ENCODE measurements at regions not wholly inside any gene's neighbourhood (a gene's known extent, or its start where the extent isn't known, plus 50 kb on each side); places are given as distances from the start of the nearest gene placed in this dataset.

DNA sequence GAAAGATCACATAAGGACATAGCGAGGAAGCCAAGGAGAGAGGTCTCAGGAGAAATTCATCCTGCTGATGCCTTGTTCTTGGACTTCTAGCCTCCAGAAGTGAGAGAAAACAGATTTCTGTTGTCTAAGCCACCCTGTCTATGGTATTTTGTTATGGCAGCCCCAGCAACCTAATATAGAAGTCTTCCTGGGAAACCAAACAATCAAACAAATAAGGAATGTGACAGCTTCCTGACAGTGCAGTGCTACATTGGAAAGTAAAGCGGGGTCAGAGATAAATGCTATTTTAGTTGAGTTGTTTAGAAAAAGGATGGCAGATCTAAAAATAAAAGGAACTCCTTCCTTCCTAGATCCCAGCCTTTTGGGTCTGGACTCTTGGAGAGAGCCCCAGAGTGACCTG, 443.2 kb upstream of the GYPC start:
- Histone ChIP-seq H3K9me3 (no peaks in the 10 kb centered on the region), H3K4me1 (no peaks in the 10 kb centered on the region), H3K4me3 (replicated peaks in 1 of 3) (no peak overlapping the region), H3K27me3 (no peaks in the 10 kb centered on the region), H3K27ac (no peak overlapping the region), H3K36me3 (no peaks in the 10 kb centered on the region)
- TF ChIP-seq, protein P1, sequence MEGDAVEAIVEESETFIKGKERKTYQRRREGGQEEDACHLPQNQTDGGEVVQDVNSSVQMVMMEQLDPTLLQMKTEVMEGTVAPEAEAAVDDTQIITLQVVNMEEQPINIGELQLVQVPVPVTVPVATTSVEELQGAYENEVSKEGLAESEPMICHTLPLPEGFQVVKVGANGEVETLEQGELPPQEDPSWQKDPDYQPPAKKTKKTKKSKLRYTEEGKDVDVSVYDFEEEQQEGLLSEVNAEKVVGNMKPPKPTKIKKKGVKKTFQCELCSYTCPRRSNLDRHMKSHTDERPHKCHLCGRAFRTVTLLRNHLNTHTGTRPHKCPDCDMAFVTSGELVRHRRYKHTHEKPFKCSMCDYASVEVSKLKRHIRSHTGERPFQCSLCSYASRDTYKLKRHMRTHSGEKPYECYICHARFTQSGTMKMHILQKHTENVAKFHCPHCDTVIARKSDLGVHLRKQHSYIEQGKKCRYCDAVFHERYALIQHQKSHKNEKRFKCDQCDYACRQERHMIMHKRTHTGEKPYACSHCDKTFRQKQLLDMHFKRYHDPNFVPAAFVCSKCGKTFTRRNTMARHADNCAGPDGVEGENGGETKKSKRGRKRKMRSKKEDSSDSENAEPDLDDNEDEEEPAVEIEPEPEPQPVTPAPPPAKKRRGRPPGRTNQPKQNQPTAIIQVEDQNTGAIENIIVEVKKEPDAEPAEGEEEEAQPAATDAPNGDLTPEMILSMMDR (IDR thresholded peaks at IDR 0.05): no peak
- no peak for TF ChIP-seq POLR2A (IDR thresholded peaks at IDR 0.05)
- DNase-seq: no peak
- intact Hi-C loops (cut with DNase I): no loop called here
- 80 to 84% methylated on average over 2 of the region's 2 CpGs for WGBS, 2 donors

DNA sequence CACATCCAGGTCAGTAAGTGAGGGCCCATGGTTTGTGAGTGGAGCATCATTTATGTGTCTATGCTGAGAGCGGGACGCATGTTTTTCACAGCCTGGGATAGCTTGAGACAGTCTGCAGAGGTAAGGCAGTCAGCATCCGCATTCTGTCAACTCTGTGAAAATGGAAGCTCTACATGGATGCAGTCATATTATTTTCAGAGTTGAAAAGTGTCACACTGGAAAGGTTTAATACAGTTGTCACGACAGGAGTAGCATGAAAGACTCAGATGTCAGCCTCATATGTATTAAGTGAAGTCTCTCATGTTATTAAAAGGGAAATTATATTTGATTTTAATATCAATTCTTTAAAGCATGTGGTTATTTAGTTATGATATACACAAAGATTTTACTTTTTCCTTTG, 436.9 kb upstream of the GYPC start:
- Histone ChIP-seq H3K27ac (no peak overlapping the region), H3K27me3 (no peaks in the 10 kb centered on the region), H3K4me1 (no peaks in the 10 kb centered on the region), H3K9me3 (no peaks in the 10 kb centered on the region), H3K36me3 (no peaks in the 10 kb centered on the region), H3K4me3 (replicated peaks in 1 of 3) (no peak overlapping the region)
- 92 to 95% methylated on average over 4 of the region's 4 CpGs for WGBS, 2 donors
- TF ChIP-seq, protein P1 (IDR thresholded peaks at IDR 0.05): no peak
- no peak for TF ChIP-seq POLR2A (IDR thresholded peaks at IDR 0.05)
- no peak for DNase-seq
- intact Hi-C loops (cut with DNase I): no loop called here

DNA sequence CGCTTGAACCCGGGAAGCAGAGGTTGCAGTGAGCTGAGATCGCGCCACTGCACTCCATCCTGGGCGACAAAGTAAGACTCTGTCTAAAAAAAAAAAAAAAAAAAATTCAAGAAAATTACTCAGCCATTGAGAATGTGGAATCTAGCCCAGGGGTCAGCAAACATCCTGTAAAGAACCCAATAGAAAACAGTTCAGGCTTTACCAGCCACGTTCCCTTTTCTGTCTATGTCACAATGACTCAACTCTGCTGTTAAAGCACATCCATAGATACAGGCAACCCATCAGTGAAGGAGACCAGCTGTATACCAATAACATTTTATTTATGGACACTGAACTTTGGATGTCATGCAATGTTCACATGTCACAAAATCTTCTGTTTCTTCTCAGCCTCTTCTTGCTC, 435.6 kb upstream of the GYPC start:
- 78 to 82% methylated on average over 6 of the region's 6 CpGs for WGBS, 2 donors
- Histone ChIP-seq H3K36me3 (no peaks in the 10 kb centered on the region), H3K27me3 (no peaks in the 10 kb centered on the region), H3K9me3 (no peaks in the 10 kb centered on the region), H3K4me1 (no peaks in the 10 kb centered on the region), H3K27ac (no peak overlapping the region), H3K4me3 (replicated peaks in 1 of 3) (no peak overlapping the region)
- TF ChIP-seq, protein P1 (IDR thresholded peaks at IDR 0.05): no peak
- no peak for TF ChIP-seq POLR2A (IDR thresholded peaks at IDR 0.05)
- DNase-seq: no peak
- intact Hi-C loops (cut with DNase I): no loop called here

DNA sequence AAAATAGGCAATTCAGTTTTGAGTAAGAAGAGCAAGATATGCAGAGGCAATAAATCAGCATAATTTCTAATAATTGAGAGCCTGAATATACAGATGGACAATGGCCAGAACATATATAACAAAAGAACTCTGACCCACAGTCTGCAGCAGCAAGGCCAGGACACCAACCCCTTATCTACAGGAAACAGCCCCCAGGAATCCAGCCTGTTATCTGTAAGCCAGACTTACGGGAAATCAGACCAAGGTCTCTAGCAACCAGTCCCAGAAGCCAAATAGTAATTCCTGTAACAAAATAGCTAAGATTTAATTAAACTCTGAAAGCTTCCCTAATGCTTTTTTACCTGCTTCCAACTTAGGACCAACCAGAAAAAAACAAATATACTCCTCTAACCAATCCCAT, 434.5 kb upstream of the GYPC start:
- Histone ChIP-seq H3K27me3 (no peaks in the 10 kb centered on the region), H3K9me3 (no peaks in the 10 kb centered on the region), H3K27ac (no peak overlapping the region), H3K4me3 (replicated peaks in 1 of 3) (no peak overlapping the region), H3K4me1 (no peaks in the 10 kb centered on the region), H3K36me3 (no peaks in the 10 kb centered on the region)
- WGBS, 2 donors: 74 to 89% methylated on average over 1 of the region's 1 CpG
- TF ChIP-seq, protein P1 (IDR thresholded peaks at IDR 0.05): no peak
- TF ChIP-seq POLR2A (IDR thresholded peaks at IDR 0.05): no peak
- no peak for DNase-seq
- intact Hi-C loops (cut with DNase I): no loop called here

DNA sequence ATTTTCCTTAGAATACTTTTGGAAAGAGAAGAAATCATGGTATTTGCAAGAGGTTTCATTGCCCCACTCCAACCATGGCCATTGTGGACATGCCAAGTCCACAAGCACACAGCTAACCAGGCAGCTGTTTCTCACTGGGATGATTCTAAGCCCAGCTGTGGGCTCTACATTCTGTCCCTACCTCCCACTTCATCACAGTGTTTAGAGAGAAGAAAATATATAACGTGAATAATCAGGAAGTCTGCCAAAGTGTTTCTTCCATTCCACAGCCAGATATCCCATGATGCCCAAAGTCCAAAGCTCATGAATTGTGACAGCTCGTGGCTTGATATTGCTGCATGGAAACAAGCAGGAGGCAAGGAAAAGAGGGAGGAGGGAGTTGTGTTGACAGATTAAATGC, 433.7 kb upstream of the GYPC start:
- WGBS, 2 donors: 62 to 63% methylated on average over 2 of the region's 2 CpGs
- TF ChIP-seq POLR2A (IDR thresholded peaks at IDR 0.05): no peak
- TF ChIP-seq, protein P1 (IDR thresholded peaks at IDR 0.05): no peak
- Histone ChIP-seq H3K27me3 (no peaks in the 10 kb centered on the region), H3K9me3 (no peaks in the 10 kb centered on the region), H3K36me3 (no peaks in the 10 kb centered on the region), H3K4me1 (no peaks in the 10 kb centered on the region), H3K4me3 (replicated peaks in 1 of 3) (no peak overlapping the region), H3K27ac (no peak overlapping the region)
- DNase-seq: no peak
- intact Hi-C loops (cut with DNase I): no loop called here
